ENCODE measurements at regions not wholly inside any gene's neighbourhood (a gene's known extent, or its start where the extent isn't known, plus 50 kb on each side); places are given as distances from the start of the nearest gene placed in this dataset.

DNA sequence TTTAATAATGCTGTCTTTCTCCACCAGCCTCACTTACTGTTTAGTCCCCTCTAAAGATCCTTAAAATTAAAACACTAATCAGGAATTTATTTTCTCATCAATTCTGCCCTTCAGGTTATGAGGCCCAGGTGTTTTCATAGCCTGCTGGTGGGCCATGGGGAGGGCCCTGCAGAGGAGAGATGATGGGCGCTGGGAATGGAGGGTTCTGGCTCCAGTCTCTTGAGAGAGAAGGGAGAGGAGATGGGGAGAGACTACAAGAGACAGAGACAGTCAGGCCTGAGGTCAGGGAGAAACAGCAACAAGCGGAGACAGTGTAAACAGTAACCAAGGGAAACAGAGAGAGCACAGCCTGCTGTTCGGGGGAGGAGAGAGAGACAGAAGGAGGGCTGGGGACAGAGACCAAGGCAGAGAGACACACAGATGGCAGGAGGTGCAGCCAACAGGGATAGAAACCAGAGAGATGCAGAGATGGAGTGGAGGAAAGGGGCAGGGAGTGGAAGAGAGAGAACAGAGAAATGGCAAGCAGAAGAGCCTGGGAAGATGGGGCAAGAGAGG, 187.3 kb upstream of the SYT13 start:
- no peak for DNase-seq (ENCODE audit: low read depth)

DNA sequence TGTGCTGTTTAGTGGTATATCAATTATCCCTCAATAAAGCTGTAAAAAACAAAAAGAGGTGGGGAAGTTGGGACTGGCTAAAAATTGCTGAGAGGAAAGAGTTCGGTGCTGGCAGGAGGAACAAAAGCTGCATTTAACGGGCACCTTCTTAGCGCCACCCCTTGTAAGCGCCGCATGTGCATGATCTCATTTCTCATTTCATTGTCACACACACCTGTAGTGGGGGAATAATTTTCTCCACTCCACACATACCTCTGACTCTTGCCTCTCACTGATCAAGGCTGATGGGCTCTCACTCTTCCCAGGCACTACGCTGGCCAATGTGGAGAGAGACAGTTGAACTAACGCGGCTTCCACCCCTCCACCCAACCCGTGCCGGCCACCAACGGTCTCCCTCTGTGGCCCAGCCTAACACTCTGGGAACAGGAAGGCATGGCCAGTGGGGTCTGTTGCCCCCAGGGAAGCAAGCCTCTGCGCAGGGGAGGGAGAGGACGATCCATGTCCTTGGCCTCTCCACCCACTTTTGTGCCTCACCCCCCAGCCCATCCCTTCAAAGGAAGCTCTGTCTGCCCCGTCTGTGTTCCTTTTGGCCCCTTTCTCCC, 186.7 kb upstream of the SYT13 start:
- no peak for DNase-seq (ENCODE audit: low read depth)

DNA sequence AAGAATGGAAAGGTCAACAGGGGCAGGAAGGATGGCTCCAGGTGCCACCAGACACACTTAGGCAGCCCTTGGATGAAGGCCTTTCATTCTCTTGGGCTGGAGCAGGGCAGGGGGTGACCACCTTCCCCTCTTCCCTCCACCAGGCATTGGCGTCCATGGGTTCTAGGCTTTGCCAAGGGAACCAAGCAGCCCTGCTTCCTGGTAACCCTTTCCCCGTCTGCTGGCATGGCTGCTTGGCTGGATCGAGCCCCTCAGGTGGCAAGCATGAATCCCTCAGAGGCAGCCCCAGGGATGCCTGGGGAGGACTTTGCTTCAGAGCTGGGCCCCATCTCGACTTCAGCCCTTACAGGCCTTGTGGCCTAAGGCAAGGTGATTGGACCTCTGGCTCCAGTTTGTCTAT, 185.1 kb upstream of the SYT13 start:
- DNase-seq (ENCODE audit: low read depth) = no peak

GRCh38 chr11:45470794-45471167, 184.6 kb upstream of the SYT13 start:
- no peak for DNase-seq (ENCODE audit: low read depth)

GRCh38 chr11:45470151-45470793, 184.1 kb upstream of the SYT13 start:
- DNase-seq (ENCODE audit: low read depth) = no peak

GRCh38 chr11:45468267-45468856, 182.2 kb upstream of the SYT13 start:
- DNase-seq (ENCODE audit: low read depth) = no peak

- no peak for DNase-seq (ENCODE audit: low read depth)
Observed at GRCh38 chr11:45463541-45463940, 177.4 kb upstream of the SYT13 start.

GRCh38 chr11:45461514-45461913, 175.4 kb upstream of the SYT13 start:
- DNase-seq (ENCODE audit: low read depth) = no peak

DNA sequence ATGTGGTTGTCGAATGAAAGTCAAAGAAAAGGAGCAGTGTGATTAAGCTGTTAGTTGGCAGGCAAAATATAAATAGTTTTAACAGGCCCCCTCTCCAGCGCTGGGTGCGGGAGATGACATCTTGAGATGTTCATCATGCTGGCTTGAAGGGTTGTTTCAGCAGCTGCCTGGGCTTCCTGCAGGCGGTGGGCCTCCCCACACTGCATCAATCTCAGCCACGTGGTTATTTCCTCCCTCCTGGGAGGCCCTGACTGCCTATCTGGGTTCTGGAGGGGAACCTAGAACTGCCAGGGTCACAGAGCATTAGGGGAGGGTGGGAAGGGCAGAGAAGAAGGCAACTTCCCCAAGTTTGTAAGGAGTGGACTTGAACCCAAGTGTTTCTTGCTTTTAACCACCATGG, 173.3 kb upstream of the SYT13 start:
- no peak for DNase-seq (ENCODE audit: low read depth)

DNA sequence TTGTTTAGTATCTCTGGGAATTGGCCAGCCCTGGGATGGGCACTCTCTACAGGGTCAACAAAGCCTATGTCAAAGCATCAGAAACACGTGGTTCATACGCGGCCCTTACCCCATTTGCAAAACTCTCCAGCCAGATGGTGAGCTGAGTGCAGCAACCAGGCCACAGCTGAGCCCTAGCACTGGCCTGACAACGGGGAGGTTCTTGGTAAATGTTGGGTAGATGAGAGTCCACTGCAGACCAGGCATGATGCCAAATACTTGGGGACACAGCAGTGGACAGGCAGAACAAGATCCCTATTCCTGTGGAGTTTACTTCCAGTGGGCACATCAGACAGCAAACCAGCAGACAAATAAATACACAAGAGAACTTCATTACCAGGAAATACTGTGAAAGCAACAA, 172.1 kb upstream of the SYT13 start:
- DNase-seq (ENCODE audit: low read depth) = no peak

GRCh38 chr11:45457649-45458048, 171.5 kb upstream of the SYT13 start:
- no peak for DNase-seq (ENCODE audit: low read depth)

DNA sequence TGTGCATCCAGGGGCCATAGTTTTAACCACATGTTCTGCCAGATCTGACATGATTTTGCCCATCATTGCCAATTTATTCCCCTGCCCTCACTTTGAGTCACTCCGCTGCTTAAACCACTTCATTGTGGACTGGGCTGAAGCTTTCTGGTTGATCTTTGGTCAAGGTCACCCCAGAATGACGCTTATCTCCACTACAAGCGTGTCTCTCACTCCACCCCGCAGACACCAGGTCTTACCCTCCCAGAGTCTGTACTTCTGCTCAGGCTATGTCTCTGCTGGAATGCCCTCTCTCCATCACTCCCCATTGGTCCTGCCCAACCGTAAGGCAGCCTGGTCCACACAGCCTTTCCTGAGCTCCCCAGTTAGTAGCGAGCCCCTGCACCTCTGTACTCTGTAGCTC, 170.5 kb upstream of the SYT13 start:
- DNase-seq (ENCODE audit: low read depth) = no peak

DNA sequence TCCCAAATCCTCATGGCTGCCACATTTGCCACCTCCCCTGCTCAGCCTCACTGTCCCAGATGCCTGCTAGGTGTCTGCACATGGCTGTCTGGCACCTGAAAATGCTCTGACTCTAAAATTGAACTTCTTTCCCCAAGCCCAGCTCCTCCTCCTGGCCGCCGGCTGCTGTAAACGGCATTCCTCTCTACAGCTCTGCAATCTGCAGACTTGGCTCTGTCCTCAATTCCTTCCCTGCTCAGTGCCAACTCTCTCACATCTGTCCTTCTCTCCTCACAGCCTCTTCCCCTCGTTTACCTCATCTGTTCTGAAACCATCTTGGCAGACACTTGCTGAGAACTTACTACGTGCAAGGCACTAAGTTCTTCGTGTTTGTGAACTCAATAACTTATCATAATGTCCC, 169.4 kb upstream of the SYT13 start:
- DNase-seq (ENCODE audit: low read depth) = no peak

- no peak for DNase-seq (ENCODE audit: low read depth)
Observed at GRCh38 chr11:45454917-45455401, 168.8 kb upstream of the SYT13 start.

DNA sequence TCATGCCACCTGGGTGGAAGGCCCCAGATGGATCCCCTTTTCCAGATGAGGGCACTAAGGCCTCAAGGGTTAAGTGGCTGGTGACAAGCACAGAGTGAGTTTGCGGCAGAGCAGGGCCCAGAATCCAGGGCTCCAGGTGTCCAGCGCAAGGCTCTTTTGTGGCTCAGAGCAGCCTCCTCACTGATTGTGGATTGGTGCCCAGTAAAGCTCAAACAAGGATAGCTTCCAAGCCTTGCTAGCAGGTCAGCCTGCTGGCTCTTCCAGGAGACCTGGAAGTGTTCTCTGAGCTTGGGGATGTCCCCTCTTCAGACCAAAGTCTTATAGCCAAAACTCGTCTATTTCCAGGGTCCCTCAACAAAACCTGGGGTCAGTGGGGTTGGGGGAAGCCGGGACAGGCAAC, 167.6 kb upstream of the SYT13 start:
- no peak for DNase-seq (ENCODE audit: low read depth)

DNA sequence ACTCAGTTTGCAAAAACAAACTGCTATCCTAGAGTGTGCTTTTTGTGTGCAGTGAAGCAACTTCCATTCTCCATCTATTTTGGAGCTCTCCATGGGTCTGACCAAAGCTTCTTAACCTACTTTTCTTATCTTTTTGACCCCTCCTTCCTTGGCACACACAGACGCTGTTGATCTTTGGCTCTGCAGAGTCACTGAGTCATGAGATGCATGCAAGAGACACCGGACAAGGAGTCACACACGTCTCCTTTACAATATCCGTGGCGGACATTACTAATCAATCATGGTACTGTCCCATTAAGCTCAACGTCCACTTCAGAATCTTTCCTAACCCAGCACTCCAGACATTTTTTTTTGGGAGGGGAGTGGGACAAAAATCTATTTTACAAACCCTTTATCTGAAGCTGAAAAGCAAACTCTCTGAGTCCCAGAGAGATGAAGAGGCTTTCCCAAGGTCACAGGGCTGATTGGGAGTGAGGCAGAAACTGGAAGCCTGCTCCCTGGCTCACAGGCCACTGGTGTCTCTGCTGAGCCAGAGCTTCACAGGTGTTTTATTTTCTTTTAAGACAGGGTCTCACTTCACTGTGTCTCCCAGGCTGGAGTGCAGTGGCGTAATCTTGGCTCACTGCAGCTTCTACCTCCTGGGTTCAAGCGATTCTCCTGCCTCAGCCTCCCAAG, 165.8 kb upstream of the SYT13 start:
- DNase-seq (ENCODE audit: low read depth) = no peak

- no peak for DNase-seq (ENCODE audit: low read depth)
Observed at GRCh38 chr11:45450189-45450588, 164.0 kb upstream of the SYT13 start.

DNA sequence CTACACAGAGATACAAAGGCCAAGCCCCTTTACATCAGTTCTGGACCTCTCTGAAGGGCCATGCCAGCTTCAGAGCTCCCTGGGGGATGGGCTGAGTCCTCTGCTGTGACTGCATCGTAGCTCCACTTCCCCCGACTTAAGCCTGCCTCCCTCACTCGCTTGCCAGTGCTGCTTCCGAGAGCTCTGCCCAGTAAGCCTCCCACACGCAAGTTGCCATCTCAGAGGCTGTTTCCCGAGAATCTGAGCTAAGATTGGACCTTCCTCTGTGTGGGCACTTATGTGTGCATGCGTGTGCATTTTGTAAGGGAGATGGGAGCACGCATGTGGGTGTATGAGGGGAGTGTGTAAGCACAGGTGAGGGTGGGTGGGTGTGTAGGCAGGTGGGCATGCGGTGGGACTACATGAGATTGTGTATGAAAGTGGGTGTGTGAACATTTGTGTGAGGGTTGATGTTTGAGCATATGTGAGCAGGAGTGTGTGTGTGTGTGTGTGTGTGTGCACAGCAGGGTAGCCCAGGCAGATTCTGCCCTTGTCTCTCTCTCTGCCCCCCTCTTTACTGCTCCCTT, 163.0 kb upstream of the SYT13 start:
- DNase-seq (ENCODE audit: low read depth) = no peak

DNA sequence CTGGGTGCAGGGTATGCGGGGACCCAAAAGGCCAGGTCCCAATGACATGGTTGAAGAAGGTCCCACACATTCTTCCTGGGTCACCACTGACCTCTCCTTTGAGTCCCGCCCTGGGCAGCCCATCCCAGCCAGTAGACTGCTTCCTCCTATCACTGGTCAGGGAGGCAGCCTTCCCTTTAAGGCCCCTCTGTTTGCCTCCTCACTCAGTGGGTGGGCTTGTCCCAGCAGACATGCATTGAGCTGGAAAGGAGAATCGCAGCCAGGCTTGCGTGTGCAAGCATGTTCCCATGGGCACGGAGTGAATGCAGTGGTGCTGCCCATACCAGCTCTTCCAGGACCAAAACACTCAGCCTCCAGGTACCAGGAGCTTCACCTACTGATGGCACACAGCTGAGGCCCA, 162.4 kb upstream of the SYT13 start:
- no peak for DNase-seq (ENCODE audit: low read depth)

GRCh38 chr11:45446998-45447397, 160.9 kb upstream of the SYT13 start:
- DNase-seq (ENCODE audit: low read depth) = no peak

DNA sequence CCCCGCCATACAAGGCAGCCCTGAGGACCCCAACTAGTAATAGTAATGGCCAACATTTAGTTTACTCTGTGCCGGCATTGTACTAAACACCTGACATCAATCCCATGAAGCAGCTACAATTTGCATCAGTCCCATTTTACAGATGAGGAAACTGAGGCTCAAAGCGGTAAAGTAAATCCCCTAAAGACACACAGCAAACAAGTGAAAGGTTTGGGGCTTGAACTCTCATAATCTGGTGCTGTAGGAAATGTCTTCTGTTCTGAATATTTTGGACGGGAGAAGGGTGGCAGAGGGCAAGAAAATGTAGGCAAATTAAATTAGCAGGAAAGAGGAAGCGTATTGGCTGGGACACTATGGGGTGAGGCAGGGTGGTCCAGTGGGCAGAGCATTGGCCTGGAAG, 160.3 kb upstream of the SYT13 start:
- no peak for DNase-seq (ENCODE audit: low read depth)

DNA sequence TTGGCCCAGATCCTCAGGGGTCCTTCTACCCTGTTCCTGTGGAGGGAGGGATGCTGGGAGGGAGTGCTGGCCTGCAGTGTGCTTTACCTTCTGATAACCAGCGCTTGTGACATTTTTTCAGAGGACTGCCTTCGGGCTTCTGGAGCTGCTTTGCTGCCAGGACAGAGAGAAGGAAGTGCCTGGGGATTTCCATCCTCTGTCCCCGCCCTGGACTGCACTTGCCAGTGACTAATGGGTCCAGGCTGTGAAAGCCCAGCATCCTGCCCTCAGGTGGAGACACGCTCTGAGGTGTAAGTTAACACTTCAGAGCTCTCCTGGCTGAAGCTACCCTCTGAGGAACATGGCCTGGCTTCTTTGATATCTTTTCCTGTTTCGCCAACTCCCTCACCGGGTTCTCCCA, 158.7 kb upstream of the SYT13 start:
- DNase-seq (ENCODE audit: low read depth) = no peak

DNA sequence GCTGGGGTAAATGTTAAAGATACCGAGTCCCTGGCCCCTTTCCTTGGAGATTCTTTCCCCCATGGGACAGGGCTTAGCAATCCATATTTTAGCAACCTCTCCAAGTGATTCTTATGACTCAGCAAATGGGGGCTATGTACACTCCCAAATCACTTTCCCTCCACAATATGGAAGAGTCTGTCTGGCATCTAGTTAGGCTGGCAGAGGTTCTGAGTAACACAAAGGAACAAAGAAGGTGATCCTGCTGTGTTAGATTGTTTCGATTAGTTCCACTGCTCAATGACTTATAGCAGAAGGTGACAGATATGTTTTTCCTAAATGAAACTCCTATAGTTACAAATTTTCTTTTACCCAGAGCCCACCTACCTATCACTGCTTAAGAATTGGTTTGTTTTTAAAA, 154.0 kb upstream of the SYT13 start:
- no peak for DNase-seq (ENCODE audit: low read depth)

All from stimulated activated CD8-positive, alpha-beta memory T cell treated with anti-CD3 and anti-CD28 coated beads, Interleukin-7, amount 100 ng/mL, for 24 hours (primary cell).